MM.1S (cell line): ENCODE measurements at regions not wholly inside any gene's neighbourhood (a gene's known extent, or its start where the extent isn't known, plus 50 kb on each side); places are given as distances from the start of the nearest gene placed in this dataset.

Experiments
- DNase-seq: peaks from one replicate; pipeline ENCODE4 v3.0.0-alpha.2; 2015
- H2AFZ ChIP-seq: fragments of 300-600 bp; sonication (generic); 2 replicates; pipeline ENCODE4 v1.6.0; 2016; ENCODE audit warnings: antibody characterized with exemption, low read length
- H3F3A ChIP-seq: fragments of 300-600 bp; sonication (generic); 2 replicates; pipeline ENCODE4 v1.6.1; 2016; ENCODE audit warnings: mild to moderate bottlenecking, antibody characterized with exemption, low read length, moderate library complexity, mixed read lengths; ENCODE audit not compliant: insufficient read depth
- H3K27ac ChIP-seq: fragments of 300-600 bp; sonication (generic); 2 replicates; pipeline ENCODE4 v1.5.1; 2016; ENCODE audit warnings: mild to moderate bottlenecking, low read length
- H3K27me3 ChIP-seq: fragments of 300-600 bp; sonication (generic); replicated peaks from 2 replicates; pipeline ENCODE4 v1.6.0; 2016; ENCODE audit warnings: low read length; ENCODE audit not compliant: insufficient read depth
- H3K36me3 ChIP-seq: fragments of 300-600 bp; sonication (generic); replicated peaks from 2 replicates; pipeline ENCODE4 v1.6.1; 2016; ENCODE audit warnings: mild to moderate bottlenecking, low read length, mixed read lengths; ENCODE audit not compliant: insufficient read depth
- H3K4me1 ChIP-seq: fragments of 300-600 bp; sonication (generic); 2 replicates; pipeline ENCODE4 v1.6.1; 2016; ENCODE audit warnings: low read length, mixed read lengths
- H3K4me2 ChIP-seq: fragments of 300-600 bp; sonication (generic); 2 replicates; pipeline ENCODE4 v1.6.0; 2016; ENCODE audit warnings: low read depth, low read length
- H3K4me3 ChIP-seq: fragments of 300-600 bp; sonication (generic); 2 replicates; pipeline ENCODE4 v1.5.1; 2016; ENCODE audit warnings: low read length, mixed read lengths
- H3K79me2 ChIP-seq: fragments of 300-600 bp; sonication (generic); 2 replicates; pipeline ENCODE4 v1.6.1; 2016; ENCODE audit warnings: mixed run types, low read length, mixed read lengths
- H3K9ac ChIP-seq: fragments of 300-600 bp; sonication (generic); 2 replicates; pipeline ENCODE4 v1.6.1; 2016; ENCODE audit warnings: low read length, mixed read lengths
- H3K9me2 ChIP-seq: fragments of 300-600 bp; sonication (generic); replicated peaks from 2 replicates; pipeline ENCODE4 v1.6.1; 2016; ENCODE audit warnings: mild to moderate bottlenecking, low read length, mixed read lengths; ENCODE audit not compliant: insufficient read depth
- H3K9me3 ChIP-seq: fragments of 300-600 bp; sonication (generic); replicated peaks from 2 replicates; pipeline ENCODE4 v1.6.1; 2016; ENCODE audit warnings: mild to moderate bottlenecking, low read length, mixed read lengths; ENCODE audit not compliant: insufficient read depth
- H4K20me1 ChIP-seq: fragments of 300-600 bp; sonication (generic); 2 replicates; pipeline ENCODE4 v1.6.1; 2016; ENCODE audit warnings: mild to moderate bottlenecking, low read length, moderate library complexity, mixed read lengths; ENCODE audit not compliant: insufficient read depth
- EZH2 ChIP-seq: fragments of 300-600 bp; sonication (generic); optimal IDR thresholded peaks from 2 replicates; pipeline ENCODE3; 2017; ENCODE audit warnings: low read depth, mild to moderate bottlenecking, antibody characterized with exemption, low read length, mixed read lengths
- EZH2phosphoT487 ChIP-seq: fragments of 300-600 bp; sonication (generic); IDR thresholded peaks from 2 replicates; pipeline ENCODE4 v1.6.1; 2018; ENCODE audit warnings: antibody characterized with exemption, low read length
- TF ChIP-seq, protein P1 (sequence below): fragments of 300-600 bp; sonication (generic); IDR thresholded peaks from 2 replicates; pipeline ENCODE4 v1.5.1; 2016; ENCODE audit warnings: antibody characterized with exemption, low read length, mixed read lengths

DNA sequence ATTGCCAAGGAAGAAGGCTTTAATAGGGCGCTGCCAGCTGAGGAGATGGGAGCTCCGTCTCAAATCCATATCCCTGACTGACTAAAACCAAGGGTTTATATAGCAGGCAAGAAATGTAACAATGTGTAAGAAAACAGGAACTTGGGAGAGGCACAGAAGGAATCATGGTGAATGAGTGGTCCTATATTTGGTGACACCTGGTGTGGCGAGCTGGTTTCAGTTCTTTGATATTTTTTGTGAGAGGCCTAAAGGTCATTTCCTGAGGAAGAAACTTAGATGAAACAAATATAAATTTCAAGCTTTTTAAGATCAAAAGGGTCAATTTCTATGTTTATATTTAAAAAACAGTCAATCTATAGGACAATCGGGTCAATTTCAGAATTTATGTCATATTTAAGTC is 826.3 kb downstream of the SLITRK6 start:
- peaks cover 5% of the 10 kb centered on the region; the same call in 1 of the 2 replicates for H3F3A ChIP-seq
- H4K20me1 ChIP-seq, result no peaks in the 10 kb centered on the region
- H3K79me2 ChIP-seq, result no peaks in the 10 kb centered on the region
- H3K9me3 ChIP-seq, result no peaks in the 10 kb centered on the region
- peak overlapping the region; percentile 48 for H3K4me2 ChIP-seq
- peaks cover 17% of the 10 kb centered on the region for H3K4me1 ChIP-seq
- no peaks in the 10 kb centered on the region for H3K27me3 ChIP-seq
- TF ChIP-seq, protein P1, sequence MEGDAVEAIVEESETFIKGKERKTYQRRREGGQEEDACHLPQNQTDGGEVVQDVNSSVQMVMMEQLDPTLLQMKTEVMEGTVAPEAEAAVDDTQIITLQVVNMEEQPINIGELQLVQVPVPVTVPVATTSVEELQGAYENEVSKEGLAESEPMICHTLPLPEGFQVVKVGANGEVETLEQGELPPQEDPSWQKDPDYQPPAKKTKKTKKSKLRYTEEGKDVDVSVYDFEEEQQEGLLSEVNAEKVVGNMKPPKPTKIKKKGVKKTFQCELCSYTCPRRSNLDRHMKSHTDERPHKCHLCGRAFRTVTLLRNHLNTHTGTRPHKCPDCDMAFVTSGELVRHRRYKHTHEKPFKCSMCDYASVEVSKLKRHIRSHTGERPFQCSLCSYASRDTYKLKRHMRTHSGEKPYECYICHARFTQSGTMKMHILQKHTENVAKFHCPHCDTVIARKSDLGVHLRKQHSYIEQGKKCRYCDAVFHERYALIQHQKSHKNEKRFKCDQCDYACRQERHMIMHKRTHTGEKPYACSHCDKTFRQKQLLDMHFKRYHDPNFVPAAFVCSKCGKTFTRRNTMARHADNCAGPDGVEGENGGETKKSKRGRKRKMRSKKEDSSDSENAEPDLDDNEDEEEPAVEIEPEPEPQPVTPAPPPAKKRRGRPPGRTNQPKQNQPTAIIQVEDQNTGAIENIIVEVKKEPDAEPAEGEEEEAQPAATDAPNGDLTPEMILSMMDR, result no peak
- TF ChIP-seq EZH2 (no peak), EZH2phosphoT487 (no peak)
- H3K9ac ChIP-seq, result no peak overlapping the region
- H3K9me2 ChIP-seq, result no peaks in the 10 kb centered on the region
- peak; percentile 62 for DNase-seq
- peak overlapping the region; percentile 44 for H2AFZ ChIP-seq
- H3K4me3 ChIP-seq, result peak overlapping the region; percentile 21
- no peaks in the 10 kb centered on the region for H3K36me3 ChIP-seq
- H3K27ac ChIP-seq, result peak overlapping the region; percentile 31; the same call in 1 of the 2 replicates

GRCh38 chr13:84962849-84963248 is 836.4 kb downstream of the SLITRK6 start:
- Histone ChIP-seq H3K4me1 (peaks cover 11% of the 10 kb centered on the region; the same call in 1 of the 2 replicates), H2AFZ (0 out of 2 replicates have a peak overlapping the region, but pooled peaks have one; percentile 77), H3K79me2 (no peaks in the 10 kb centered on the region), H3K9me3 (no peaks in the 10 kb centered on the region), H3K27me3 (no peaks in the 10 kb centered on the region), H3K9ac (no peak overlapping the region), H3F3A (peaks cover 9% of the 10 kb centered on the region; the same call in 1 of the 2 replicates), H3K9me2 (no peaks in the 10 kb centered on the region), H4K20me1 (no peaks in the 10 kb centered on the region), H3K4me3 (no peak overlapping the region), H3K36me3 (no peaks in the 10 kb centered on the region), H3K27ac (peak overlapping the region; percentile 51; the same call in 1 of the 2 replicates), H3K4me2 (peak overlapping the region; percentile 68; the same call in 1 of the 2 replicates)
- DNase-seq, result no peak
- TF ChIP-seq, protein P1, result no peak
- TF ChIP-seq EZH2, result no peak
- TF ChIP-seq EZH2phosphoT487, result no peak

- H3K9ac ChIP-seq, result no peak overlapping the region
- no peaks in the 10 kb centered on the region for H3K79me2 ChIP-seq
- peaks cover 9% of the 10 kb centered on the region; the same call in 1 of the 2 replicates for H3F3A ChIP-seq
- peak overlapping the region; percentile 77 for H2AFZ ChIP-seq
- H3K27ac ChIP-seq, result peak overlapping the region; percentile 51; the same call in 1 of the 2 replicates
- H3K36me3 ChIP-seq, result no peaks in the 10 kb centered on the region
- no peaks in the 10 kb centered on the region for H3K9me3 ChIP-seq
- peaks cover 11% of the 10 kb centered on the region; the same call in 1 of the 2 replicates for H3K4me1 ChIP-seq
- H3K9me2 ChIP-seq, result no peaks in the 10 kb centered on the region
- no peaks in the 10 kb centered on the region for H4K20me1 ChIP-seq
- H3K4me3 ChIP-seq, result no peak overlapping the region
- peak; percentile 82 for DNase-seq
- TF ChIP-seq EZH2phosphoT487, result no peak
- TF ChIP-seq, protein P1, result no peak
- TF ChIP-seq EZH2, result no peak
- no peaks in the 10 kb centered on the region for H3K27me3 ChIP-seq
- peak overlapping the region; percentile 68 for H3K4me2 ChIP-seq
These were observed 837.0 kb downstream of the SLITRK6 start for GRCh38 chr13:84962141-84962750.
